Trophoblast cell (in vitro differentiated cells and primary cell): ENCODE measurements at regions not wholly inside any gene's neighbourhood (a gene's known extent, or its start where the extent isn't known, plus 50 kb on each side); places are given as distances from the start of the nearest gene placed in this dataset.

Source experiments
- DNase-seq, 2 donors: peaks; one replicate each; pipeline ENCODE4 v3.0.0-alpha.2; 2016
- H2AFZ ChIP-seq: 2 replicates; pipeline ENCODE4 v1.6.1; 2013; ENCODE audit warnings: low read length, moderate library complexity, mild to moderate bottlenecking; ENCODE audit not compliant: insufficient read depth, poor library complexity
- H2AK5ac ChIP-seq: 2 replicates; pipeline ENCODE4 v1.6.1; 2013; ENCODE audit warnings: mild to moderate bottlenecking, low read length
- H2BK120ac ChIP-seq: 2 replicates; pipeline ENCODE4 v1.6.1; 2013; ENCODE audit warnings: low read length, mild to moderate bottlenecking, moderate library complexity; ENCODE audit not compliant: insufficient read depth, poor library complexity
- H2BK12ac ChIP-seq: 2 replicates; pipeline ENCODE4 v1.6.1; 2013; ENCODE audit warnings: mild to moderate bottlenecking, low read length, moderate library complexity
- H2BK5ac ChIP-seq: 2 replicates; pipeline ENCODE4 v1.6.1; 2013; ENCODE audit warnings: low read length, low read depth, moderate library complexity, mild to moderate bottlenecking; ENCODE audit not compliant: poor library complexity
- H3K14ac ChIP-seq: 2 replicates; pipeline ENCODE4 v1.6.1; 2013; ENCODE audit warnings: mild to moderate bottlenecking, low read length
- H3K18ac ChIP-seq: 2 replicates; pipeline ENCODE4 v1.6.1; 2013; ENCODE audit warnings: mild to moderate bottlenecking, low read length
- H3K23ac ChIP-seq: 2 replicates; pipeline ENCODE4 v1.6.1; 2013; ENCODE audit warnings: low read length
- H3K27ac ChIP-seq: 2 replicates; pipeline ENCODE4 v1.5.1; 2013; ENCODE audit warnings: low read depth, mild to moderate bottlenecking, inconsistent platforms, low read length, moderate library complexity
- H3K27me3 ChIP-seq: 2 replicates; pipeline ENCODE4 v1.6.1; 2013; ENCODE audit warnings: inconsistent platforms, mild to moderate bottlenecking, low read length, moderate library complexity; ENCODE audit not compliant: insufficient read depth
- H3K36me3 ChIP-seq, 2 experiments: 1 replicate in 1 of 2; 2 replicates in 1 of 2; pipeline ENCODE4 v1.6.1; 2013; ENCODE audit warnings: low read length in 2 of 2, mild to moderate bottlenecking in 2 of 2, moderate library complexity in 1 of 2; ENCODE audit not compliant: insufficient read depth in 2 of 2, control insufficient read depth in 1 of 2
- H3K4ac ChIP-seq: 2 replicates; pipeline ENCODE4 v1.6.1; 2013; ENCODE audit warnings: low read depth, mild to moderate bottlenecking, low read length, moderate library complexity
- H3K4me1 ChIP-seq, 2 experiments: 1 replicate in 1 of 2; 2 replicates in 1 of 2; pipeline ENCODE4 v1.6.1; 2013; ENCODE audit warnings: low read length in 2 of 2, mild to moderate bottlenecking in 2 of 2, moderate library complexity in 1 of 2; ENCODE audit not compliant: insufficient read depth in 2 of 2, control insufficient read depth in 1 of 2
- H3K4me2 ChIP-seq: 2 replicates; pipeline ENCODE4 v1.6.1; 2013; ENCODE audit warnings: inconsistent platforms, mild to moderate bottlenecking, low read length, moderate library complexity
- H3K4me3 ChIP-seq: 2 replicates; pipeline ENCODE4 v1.5.1; 2013; ENCODE audit warnings: mild to moderate bottlenecking, low read depth, low read length, inconsistent platforms
- H3K79me1 ChIP-seq: one replicate; pipeline ENCODE4 v1.6.1; 2013; ENCODE audit warnings: low read length
- H3K79me2 ChIP-seq: 2 replicates; pipeline ENCODE4 v1.6.1; 2013; ENCODE audit warnings: low read length, mild to moderate bottlenecking; ENCODE audit not compliant: control insufficient read depth, insufficient read depth, poor library complexity
- H3K9ac ChIP-seq: 2 replicates; pipeline ENCODE4 v1.6.1; 2013; ENCODE audit warnings: mild to moderate bottlenecking, low read length
- H3K9me3 ChIP-seq: 2 replicates; pipeline ENCODE4 v1.6.1; 2013; ENCODE audit warnings: low read depth, mild to moderate bottlenecking, control low read depth, inconsistent platforms, low read length; ENCODE audit not compliant: insufficient read depth
- H4K12ac ChIP-seq: 2 replicates; pipeline ENCODE4 v1.6.1; 2013; ENCODE audit warnings: low read depth, mild to moderate bottlenecking, low read length, moderate library complexity
- H4K8ac ChIP-seq: 2 replicates; pipeline ENCODE4 v1.6.1; 2013; ENCODE audit warnings: low read depth, mild to moderate bottlenecking, low read length, moderate library complexity
- H4K91ac ChIP-seq: one replicate; pipeline ENCODE4 v1.6.1; 2013; ENCODE audit warnings: low read depth, mild to moderate bottlenecking, low read length, moderate library complexity
- WGBS: extraction: QIAGEN DNeasy Blood & Tissue Kit; methylation state at CpG from one replicate; pipeline ENCODE4 v1.1.7; 2013; ENCODE audit warnings: missing lambda C conversion rate; ENCODE audit not compliant: insufficient read length, insufficient coverage; ENCODE audit errors: extremely low coverage; 5-methylcytosine and 5-hydroxymethylcytosine counted together

DNA sequence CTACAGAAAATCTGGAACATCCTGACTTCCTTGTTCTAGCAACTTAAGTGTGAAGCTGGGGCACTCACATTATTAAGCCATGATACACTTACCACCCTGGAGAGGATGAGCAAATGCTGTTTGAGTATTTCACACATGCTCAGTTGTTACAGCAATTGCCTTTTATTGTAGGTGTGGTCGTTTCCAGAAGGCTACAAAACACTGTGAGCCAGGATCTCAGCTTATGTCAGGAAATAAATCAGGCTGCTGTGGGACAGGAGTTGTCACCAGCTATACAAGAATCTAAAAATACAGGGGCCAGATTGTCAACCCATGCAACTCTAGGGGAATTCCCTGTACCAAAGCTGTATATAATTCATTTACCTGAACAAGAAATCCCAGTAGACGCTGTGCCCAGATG is 273.3 kb upstream of the SP4 start:
- no peak overlapping the region for H3K18ac ChIP-seq
- H3K27me3 ChIP-seq, result no peaks in the 10 kb centered on the region
- no peak overlapping the region for H3K4me3 ChIP-seq
- no peak overlapping the region for H2BK12ac ChIP-seq
- H2BK120ac ChIP-seq, result no peak overlapping the region
- H4K12ac ChIP-seq, result no peak overlapping the region
- no peaks in the 10 kb centered on the region for H3K79me2 ChIP-seq
- no peak for DNase-seq
- no peaks in the 10 kb centered on the region for H3K4me1 ChIP-seq
- no peak overlapping the region for H3K4ac ChIP-seq
- H3K4me2 ChIP-seq, result no peak overlapping the region
- no peak overlapping the region for H4K8ac ChIP-seq
- H2AK5ac ChIP-seq, result no peak overlapping the region
- no peaks in the 10 kb centered on the region for H3K79me1 ChIP-seq
- no CpG with 5 or more reads among the region's 2 CpGs for WGBS
- H4K91ac ChIP-seq, result no peak overlapping the region
- no peak overlapping the region for H2BK5ac ChIP-seq
- H3K27ac ChIP-seq, result no peak overlapping the region
- no peaks in the 10 kb centered on the region for H3K36me3 ChIP-seq
- H2AFZ ChIP-seq, result no peak overlapping the region
- H3K23ac ChIP-seq, result no peak overlapping the region
- H3K9me3 ChIP-seq, result no peaks in the 10 kb centered on the region
- no peak overlapping the region for H3K9ac ChIP-seq
- no peak overlapping the region for H3K14ac ChIP-seq

GRCh38 chr7:21159506-21159905 is 268.4 kb upstream of the SP4 start:
- H4K91ac ChIP-seq, result no peak overlapping the region
- no peak overlapping the region for H2BK120ac ChIP-seq
- no peak overlapping the region for H3K23ac ChIP-seq
- no peaks in the 10 kb centered on the region for H3K4me1 ChIP-seq
- H4K8ac ChIP-seq, result no peak overlapping the region
- H3K4me2 ChIP-seq, result no peak overlapping the region
- no peaks in the 10 kb centered on the region for H3K36me3 ChIP-seq
- H3K14ac ChIP-seq, result no peak overlapping the region
- H3K9ac ChIP-seq, result no peak overlapping the region
- H3K4me3 ChIP-seq, result no peak overlapping the region
- no peak for DNase-seq
- H2BK12ac ChIP-seq, result no peak overlapping the region
- no peaks in the 10 kb centered on the region for H3K79me2 ChIP-seq
- H3K4ac ChIP-seq, result no peak overlapping the region
- H3K18ac ChIP-seq, result no peak overlapping the region
- H3K27me3 ChIP-seq, result no peaks in the 10 kb centered on the region
- H2BK5ac ChIP-seq, result no peak overlapping the region
- H3K27ac ChIP-seq, result no peak overlapping the region
- no peak overlapping the region for H2AK5ac ChIP-seq
- H3K9me3 ChIP-seq, result no peaks in the 10 kb centered on the region
- H2AFZ ChIP-seq, result no peak overlapping the region
- no peaks in the 10 kb centered on the region for H3K79me1 ChIP-seq
- no peak overlapping the region for H4K12ac ChIP-seq
- no CpG with 5 or more reads among the region's 1 CpG for WGBS

- H2BK5ac ChIP-seq, result no peak overlapping the region
- WGBS, result no CpG with 5 or more reads among the region's 5 CpGs
These were observed 267.5 kb upstream of the SP4 start for GRCh38 chr7:21160401-21160800.

DNA sequence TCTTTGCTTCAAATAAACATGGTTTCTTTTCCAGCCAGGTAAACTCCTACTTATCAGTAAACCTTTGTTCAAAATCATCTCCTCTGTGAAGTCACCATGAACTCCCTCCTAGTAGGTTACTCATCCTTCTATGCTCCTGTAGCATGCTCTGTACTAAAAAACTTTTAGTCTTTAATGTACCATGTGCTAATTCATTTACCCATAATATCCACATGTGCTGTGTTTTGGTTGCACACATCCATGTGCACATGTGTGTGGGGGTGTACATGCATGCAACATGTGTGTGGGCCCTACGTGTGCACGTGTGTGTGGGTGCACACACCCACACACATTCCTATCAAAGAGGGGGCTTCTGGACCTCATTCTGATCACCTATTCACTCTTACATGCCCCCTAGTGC is 259.9 kb upstream of the SP4 start:
- Histone ChIP-seq H4K8ac (no peak overlapping the region), H3K79me2 (no peaks in the 10 kb centered on the region), H3K4me1 (peaks cover 3 to 9% of the 10 kb centered on the region in 2 experiments), H2BK12ac (no peak overlapping the region), H3K79me1 (no peaks in the 10 kb centered on the region), H3K9me3 (no peaks in the 10 kb centered on the region), H4K91ac (no peak overlapping the region), H2AFZ (no peak overlapping the region), H3K23ac (no peak overlapping the region), H3K36me3 (no peaks in the 10 kb centered on the region), H3K4me2 (no peak overlapping the region), H3K4me3 (no peak overlapping the region), H4K12ac (no peak overlapping the region), H3K18ac (no peak overlapping the region), H2BK120ac (no peak overlapping the region), H3K4ac (no peak overlapping the region), H3K27me3 (no peaks in the 10 kb centered on the region), H3K9ac (no peak overlapping the region), H2BK5ac (no peak overlapping the region), H3K27ac (no peak overlapping the region), H3K14ac (no peak overlapping the region), H2AK5ac (no peak overlapping the region)
- no peak for DNase-seq
- WGBS, result no CpG with 5 or more reads among the region's 2 CpGs

More at GRCh38 chr7:21160401-21160800, 267.5 kb upstream of the SP4 start:
- H3K4me1 ChIP-seq, result no peaks in the 10 kb centered on the region
- no peak overlapping the region for H3K9ac ChIP-seq
- H2AK5ac ChIP-seq, result no peak overlapping the region
- H3K27me3 ChIP-seq, result no peaks in the 10 kb centered on the region
- no peak overlapping the region for H4K8ac ChIP-seq
- H3K14ac ChIP-seq, result no peak overlapping the region
- H3K79me1 ChIP-seq, result no peaks in the 10 kb centered on the region
- no peak overlapping the region for H4K91ac ChIP-seq
- H3K18ac ChIP-seq, result no peak overlapping the region
- no peaks in the 10 kb centered on the region for H3K36me3 ChIP-seq
- H3K9me3 ChIP-seq, result no peaks in the 10 kb centered on the region
- no peaks in the 10 kb centered on the region for H3K79me2 ChIP-seq
- H3K27ac ChIP-seq, result no peak overlapping the region
- no peak overlapping the region for H3K23ac ChIP-seq
- H2BK12ac ChIP-seq, result no peak overlapping the region
- no peak overlapping the region for H4K12ac ChIP-seq
- H3K4me3 ChIP-seq, result no peak overlapping the region
- no peak overlapping the region for H2BK120ac ChIP-seq
- no peak overlapping the region for H2AFZ ChIP-seq
- no peak for DNase-seq
- no peak overlapping the region for H3K4me2 ChIP-seq
- no peak overlapping the region for H3K4ac ChIP-seq
